Putamen (tissue), 1 donor: ENCODE measurements at regions not wholly inside any gene's neighbourhood (a gene's known extent, or its start where the extent isn't known, plus 50 kb on each side); places are given as distances from the start of the nearest gene placed in this dataset.
"Not testable (repeated sequence)": the region's sequence is repeated elsewhere in the genome, so short reads cannot be mapped to it uniquely, and the experiment has no call there.

Source experiments
- DNase-seq: peaks from one replicate; pipeline ENCODE4 v3.0.0-alpha.2; 2016; ENCODE audit warnings: low spot score

DNA sequence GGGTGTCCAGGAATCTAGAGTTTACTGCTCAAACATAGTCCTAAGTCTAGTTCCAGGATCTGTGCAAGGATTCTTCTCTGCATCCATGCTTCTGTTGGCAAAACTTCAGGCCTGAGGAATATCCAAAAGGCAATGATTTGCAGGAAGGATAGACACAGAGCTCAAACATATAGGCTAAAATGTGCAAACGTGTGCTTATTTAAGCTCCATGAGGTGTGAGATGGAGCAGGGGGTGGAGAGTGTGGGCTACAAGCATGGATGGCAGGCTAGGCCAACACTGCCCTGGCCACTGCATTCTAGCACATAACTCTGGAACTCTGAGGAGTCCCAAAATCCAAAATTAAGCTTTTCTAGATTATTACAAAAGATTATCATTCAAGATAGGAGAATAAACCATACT is 301.1 kb downstream of the PAX3 start:
- no peak for DNase-seq

DNA sequence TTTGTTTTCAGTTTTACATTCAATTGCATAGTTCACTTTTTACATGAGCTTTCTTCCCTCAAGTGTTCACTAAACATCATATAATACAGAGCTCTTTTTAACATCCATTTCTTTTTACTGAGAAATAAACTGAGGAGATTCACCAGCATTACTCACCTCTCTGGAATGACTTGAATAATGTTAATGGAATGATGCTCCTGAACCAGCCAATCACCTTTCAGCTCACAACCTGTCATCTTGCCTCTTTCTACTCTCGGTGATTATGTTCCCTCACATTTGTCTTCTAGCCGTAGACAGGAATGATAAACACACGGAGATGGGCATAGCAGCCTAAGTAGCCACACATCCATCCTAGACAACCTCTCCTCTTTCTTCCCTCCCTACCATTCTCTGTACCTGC is 301.7 kb downstream of the PAX3 start:
- no peak for DNase-seq

DNA sequence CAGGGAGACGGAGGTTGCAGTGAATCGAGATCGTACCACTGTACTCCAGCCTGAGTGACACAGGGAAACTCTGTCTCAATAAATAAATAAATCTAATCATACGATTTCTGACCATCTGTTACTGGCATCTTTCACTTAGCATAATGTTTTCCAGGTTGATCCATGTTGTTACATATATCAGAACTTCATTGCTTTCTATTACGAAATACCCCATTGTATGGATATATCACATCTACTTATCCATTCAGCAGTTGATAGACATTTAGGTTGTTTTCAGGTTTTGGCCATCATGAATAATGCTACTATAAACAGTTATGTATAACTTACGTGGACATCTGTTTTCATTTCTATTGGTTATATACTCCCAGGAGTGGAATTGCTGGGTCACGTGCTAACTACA is 303.9 kb downstream of the PAX3 start:
- DNase-seq: no peak

DNA sequence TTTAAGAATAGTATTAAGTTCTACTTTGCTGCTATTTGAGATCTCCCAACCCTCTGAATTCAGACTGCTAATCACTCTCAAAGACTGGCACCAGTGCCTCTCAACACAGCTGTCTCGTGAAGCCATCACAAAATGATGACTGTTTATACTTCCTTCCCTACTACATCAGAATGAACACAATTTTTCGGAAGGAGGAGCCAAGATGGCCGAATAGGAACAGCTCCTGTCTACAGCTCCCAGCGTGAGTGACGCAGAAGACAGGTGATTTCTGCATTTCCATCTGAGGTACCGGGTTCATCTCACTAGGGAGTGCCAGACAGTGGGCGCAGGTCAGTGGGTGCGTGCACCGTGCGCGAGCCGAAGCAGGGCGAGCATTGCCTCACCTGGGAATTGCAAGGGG is 314.4 kb downstream of the PAX3 start:
- DNase-seq: not testable (repeated sequence)

DNA sequence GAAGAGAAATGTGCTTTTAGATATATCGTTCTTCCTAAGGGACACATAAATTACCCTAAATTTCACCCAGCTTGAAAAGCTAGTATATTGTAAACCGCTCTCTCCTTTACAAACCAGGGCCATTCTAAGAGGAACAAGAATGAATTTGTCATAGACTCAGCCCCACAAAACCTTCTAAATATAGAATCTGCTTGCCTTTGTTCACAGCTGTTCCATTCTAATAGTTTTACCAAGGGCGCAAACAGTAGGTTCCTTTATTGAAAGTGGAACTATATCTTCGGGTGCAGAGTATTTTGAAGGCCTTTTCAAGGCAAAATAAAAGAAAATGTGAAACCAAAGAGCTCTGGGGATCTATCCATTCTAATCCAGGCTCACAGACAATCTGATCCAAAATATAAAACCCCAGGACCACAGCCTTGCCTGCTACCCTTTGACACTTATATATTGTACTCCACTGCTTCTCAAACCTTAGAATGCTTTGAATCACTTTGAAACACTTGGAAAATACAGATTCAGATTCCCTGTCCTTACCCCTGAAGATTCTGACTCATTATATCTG is 316.8 kb downstream of the PAX3 start:
- no peak for DNase-seq

DNA sequence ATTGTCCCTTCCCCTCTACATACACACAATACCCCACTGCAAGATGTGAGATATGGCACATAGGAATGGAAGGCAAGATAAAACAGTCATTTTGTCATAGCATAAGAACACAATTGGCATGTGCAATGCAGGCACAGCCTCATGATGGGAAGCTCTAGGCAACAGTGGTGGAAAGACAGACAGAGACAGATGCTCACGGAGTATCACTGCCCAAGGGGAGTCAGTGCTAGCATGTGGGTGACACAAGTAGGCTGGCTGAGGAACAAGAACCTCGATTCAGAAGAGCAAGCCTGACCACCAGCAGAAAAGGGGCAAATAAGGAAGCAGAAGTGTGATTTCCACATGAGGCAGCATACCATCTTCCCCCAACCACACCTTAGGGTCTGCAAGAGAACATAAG is 323.6 kb downstream of the PAX3 start:
- DNase-seq: no peak

DNA sequence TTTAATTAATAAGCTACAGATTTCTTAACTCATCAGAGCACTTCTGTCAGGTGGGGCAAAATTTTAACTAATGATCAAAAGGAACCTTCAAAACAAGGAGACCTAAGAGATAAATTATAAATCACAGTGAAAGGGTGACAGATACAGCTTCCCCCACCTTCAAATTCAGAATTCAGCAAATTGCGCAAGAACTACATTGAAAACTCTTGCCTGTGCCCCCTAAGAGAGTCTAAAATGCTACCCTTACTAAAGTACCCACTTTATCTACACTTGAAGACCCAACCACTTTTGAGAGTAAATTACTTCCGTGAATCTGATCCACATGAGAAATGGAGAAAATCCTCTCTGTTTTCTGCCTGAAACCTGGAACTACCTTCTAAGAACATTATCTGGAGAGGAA is 324.9 kb downstream of the PAX3 start:
- DNase-seq: no peak

DNA sequence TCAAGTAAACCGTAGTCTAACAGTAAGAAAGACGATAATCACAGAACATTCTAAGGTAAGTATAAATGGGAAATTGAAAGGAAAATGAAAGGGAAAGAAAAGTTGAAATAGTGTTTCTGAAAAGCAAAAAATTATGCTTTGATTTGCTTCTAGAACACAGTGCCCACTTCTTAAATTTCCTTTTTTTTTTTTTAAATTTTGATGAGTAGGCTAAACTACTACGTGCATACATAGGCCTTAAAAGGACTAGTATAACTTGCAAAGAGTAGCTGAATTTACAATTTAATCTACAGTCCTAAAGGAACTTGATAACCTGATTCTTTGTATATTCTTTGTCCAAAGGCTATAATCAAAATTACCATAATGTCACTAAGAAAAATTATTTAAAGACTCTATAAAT is 325.3 kb downstream of the PAX3 start:
- no peak for DNase-seq

DNA sequence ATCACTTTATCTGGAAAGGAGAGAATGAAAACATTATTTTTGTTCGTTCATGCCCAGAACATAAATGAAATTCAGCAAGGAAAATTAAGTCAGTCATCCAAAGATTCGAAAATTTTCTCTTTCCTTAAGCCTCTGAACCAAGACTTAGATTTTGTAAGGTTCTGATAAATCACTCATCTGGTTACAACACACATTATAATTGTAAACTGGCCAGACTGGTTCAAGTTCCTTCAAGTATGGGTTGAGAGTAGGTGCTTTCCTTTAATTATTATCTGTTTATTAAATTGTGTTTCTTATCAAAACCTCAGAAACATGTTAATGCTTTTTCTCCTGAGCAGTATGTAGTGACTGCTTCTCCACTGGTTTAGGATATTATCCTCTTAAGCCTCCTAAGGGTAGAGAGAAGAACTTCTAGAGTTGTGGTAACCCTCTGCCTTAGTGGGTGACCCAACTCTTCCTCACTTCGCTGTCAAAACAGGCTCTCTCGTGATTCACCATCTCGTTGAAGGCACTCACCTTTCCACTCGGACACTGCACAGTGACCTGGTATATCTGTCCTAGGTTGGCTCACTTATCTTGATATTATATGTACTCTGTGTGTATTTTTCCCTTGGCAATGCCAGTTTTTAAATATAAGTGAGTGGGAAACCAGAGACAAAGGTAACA is 325.9 kb downstream of the PAX3 start:
- DNase-seq: no peak

DNA sequence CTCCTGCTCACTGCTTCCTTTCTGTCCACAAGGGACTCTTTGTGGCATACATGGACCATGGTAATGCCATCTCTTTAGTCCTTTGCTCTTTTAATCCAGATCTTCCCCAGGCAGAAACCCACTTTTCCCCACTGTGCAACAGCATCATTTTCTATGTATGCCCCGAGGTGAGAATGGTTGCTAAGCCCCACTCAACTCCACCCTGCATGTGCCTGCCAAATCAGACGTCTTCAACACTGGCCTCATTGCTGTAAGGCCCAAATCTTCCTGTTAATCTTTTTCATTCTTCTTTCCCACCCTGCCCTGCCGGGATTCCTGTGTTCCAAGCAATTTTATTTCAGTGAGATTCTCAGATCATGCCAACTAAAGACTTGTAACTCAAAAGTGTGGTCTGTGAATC is 328.4 kb downstream of the PAX3 start:
- DNase-seq: no peak

DNA sequence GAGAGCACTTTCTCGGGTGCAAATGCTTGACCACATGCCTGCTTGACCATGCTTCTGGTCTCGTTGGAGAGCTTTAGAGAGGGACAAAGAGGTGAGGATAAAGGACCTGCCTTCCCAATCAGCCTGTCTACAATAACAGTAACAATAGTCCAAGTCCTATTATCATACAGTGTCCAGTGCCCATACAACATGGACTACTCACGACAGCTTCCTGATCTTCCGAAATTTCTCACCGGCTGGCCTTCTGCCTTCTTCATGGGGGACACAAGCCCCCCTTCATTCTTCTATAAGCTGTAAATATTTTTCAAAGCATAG is 329.0 kb downstream of the PAX3 start:
- no peak for DNase-seq

DNA sequence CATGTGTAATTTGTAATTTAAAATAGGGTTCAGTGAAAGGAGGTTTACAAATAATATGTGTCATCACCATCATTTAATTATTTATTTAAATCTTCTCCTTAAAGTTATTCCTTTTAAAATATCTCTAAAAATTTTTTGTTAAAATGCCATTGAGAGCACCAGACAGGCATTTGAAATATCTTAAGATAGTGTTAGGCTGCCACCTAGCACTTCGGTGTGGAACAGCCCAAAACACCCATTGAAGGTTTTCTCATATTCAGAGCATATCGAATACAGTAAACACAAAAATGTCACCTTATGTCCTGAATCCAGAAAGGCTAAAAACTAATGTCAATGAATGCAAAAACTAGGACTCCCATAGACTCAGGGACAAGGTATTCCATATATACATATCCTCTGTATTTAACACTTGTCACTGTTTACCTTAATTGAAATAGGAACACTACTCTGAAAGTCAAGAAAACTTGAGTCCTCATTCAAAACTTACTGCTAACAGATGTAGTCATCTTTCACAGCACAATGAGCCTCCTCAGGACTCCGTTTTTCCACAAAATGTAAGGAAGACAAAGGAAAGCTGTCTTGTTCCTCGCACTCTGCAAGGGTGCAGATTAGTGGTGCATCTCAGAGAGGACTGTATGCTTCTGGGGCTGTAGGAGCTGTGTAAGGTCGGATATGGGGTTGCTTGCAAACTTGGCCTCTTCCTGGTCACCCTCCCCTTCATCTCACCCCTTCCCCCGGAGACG is 329.5 kb downstream of the PAX3 start:
- peak; percentile 12 for DNase-seq

DNA sequence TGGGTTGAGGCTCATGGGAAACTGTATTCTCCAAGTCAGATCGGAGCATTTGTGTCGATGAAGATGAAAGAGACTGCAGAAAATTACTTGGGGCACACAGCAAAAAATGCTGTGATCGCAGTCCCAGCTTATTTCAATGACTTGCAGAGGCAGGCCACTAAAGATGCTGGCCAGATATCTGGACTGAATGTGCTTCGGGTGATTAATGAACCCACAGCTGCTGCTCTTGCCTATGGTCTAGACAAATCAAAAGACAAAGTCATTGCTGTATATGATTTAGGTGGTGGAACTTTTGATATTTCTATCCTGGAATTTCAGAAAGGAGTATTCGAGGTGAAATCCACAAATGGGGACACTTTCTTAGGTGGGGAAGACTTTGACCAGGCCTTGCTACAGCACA is 336.6 kb downstream of the PAX3 start:
- no peak for DNase-seq

DNA sequence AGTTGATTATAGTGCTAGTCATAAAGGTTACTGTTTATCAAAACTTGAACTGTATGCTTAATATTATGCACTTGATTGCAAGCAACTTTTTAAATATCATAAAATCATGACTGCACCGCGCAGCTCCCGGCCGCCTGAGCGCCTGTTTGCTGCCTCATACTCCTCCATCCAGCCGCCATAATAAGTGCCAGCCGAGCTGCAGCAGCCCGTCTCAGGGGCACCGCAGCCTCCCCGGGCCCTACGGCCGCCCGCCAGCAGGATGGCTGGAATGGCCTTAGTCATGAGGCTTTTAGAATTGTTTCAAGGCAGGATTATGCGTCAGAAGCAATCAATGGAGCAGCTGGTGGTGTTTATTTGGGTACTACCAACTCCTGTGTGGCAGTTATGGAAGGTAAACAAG is 337.2 kb downstream of the PAX3 start:
- no peak for DNase-seq

DNA sequence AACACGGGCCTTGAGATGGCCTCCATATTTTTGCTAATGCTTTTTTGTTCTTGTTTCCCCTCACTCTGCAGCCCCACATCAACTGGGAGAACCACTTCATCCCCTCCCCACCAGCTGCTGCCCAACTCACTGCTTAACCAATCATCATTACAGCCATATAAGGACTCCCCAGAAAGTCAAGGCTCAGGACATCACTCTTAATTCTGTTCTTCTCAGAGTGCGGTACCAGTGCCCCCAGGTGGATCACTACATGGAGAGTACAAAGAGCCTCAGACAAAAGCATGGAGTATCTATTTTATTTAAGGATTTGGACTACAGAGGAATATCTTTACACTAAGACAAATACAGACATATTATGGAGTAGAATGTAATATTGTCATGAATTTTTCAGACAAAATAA is 340.6 kb downstream of the PAX3 start:
- DNase-seq: no peak

DNA sequence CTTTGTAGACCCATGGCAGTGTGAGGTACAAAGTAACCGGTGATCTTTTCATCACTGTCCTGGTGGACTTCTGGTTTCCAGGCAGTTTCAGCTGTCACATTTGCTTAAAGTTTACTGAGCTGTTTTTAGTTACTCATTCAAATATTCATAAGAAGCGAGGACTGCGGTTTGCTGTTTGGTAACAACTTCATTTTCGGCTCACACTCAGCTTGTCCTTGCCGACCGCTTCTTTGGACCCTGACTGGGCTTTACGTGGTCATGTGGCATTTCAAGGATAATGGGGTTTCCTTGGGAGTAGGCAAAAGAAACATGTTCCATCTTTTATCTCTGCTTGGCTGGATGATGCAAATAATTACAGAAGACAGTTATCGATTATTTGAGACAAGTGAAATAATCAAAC is 350.7 kb downstream of the PAX3 start:
- DNase-seq: no peak

DNA sequence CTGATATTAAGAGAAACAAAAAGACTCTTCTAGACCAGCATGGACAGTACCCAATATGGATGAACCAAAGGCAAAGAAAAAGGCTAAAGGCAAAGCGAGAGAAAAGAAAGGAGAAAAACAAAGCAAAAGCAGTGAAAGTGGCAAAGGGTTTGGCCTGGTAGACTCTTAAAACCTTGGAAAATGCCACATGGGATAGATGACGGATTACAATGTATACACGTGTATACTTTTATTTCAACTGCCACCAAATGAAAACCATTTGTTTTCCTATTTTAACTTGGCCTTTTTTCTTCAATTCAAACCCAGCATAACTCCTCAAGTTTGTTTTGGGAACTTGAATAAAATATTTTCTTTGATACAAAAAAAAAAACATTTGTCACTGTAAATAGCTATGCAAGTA is 354.3 kb downstream of the PAX3 start:
- DNase-seq: not testable (repeated sequence)

DNA sequence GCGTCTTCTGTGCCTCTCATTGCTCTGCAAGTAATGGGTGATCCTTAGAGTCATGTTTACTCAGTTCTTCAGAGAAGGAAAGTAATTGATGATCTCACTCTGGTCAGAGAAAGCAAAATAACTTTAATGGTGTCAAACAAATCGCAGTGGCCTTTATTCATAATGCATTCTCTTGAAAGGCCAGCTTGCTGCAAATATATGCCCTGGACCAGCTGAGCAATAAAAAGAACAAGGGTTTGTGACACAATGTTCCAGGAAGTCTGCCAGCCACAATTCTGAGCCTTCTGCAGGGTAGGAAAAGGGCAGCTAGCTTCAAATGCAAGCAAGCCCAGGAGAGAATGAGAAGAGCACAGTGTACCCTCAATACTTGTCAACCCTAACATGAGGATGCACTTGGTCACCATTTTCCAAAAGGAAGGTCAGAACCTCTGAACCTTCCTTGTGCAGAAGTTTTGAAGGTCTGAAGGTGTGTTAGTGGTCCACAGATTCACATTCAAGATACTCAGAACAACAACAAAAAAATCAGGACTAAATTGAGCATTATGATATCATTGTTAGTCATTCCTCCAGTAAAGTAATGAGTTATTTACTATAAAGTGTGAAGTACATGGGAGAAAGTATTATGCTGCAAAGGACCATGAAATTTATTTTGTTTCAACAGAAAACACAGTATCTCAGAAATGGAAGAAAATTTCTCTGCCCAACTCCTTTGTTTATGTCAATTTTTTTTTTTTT is 355.6 kb downstream of the PAX3 start:
- no peak for DNase-seq

DNA sequence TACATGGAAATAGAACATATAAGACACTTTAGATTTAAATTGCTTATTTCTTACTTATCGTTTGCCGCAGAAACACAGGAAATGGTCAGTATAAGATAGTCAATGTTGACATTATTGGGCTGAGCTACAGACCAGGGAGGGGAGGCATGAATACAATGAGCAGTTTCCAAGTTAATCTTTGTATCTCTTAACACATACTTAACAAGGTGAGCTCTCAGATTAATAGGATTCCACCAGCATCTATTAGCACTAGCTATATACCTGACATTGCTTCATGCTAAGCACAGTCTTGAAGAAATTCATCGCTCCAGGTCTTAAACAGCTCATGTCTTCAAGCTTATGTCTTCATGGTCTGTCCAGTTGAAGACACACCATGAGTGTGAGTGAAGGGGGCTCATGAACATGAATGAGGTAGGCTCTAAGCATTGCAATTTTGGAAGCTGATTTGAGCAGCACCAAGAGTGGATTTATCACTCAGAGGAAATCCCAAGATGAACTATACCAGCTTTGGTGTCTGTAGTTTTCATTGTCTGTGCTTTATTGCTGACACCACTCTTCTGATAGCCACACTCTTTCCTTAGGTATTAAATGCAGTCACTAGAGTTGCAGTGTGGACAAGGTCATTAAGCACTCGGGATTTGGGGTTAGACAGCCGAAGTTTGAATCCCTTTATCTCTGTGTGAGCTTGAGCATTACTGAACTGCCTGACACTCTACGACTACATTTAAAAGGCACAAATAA is 359.3 kb upstream of the EPHA4 start:
- no peak for DNase-seq

DNA sequence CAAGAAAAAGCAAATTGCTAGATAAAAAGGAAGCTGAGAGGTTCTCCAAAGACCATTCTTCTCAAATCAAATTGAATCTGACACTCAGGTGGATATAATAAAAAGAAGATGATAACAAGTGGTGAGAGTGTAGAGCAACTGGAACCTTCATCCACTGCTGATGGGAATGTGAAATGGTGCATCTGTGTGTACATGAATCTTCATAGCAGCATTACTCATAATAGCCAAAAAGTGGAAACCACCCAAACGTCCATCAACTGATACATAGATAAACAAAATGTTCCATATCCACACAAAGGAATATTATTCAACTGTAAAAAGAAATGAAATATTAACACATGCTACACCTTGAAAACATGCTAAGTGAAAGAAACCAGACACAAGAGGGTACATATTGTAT is 357.2 kb upstream of the EPHA4 start:
- no peak for DNase-seq

DNA sequence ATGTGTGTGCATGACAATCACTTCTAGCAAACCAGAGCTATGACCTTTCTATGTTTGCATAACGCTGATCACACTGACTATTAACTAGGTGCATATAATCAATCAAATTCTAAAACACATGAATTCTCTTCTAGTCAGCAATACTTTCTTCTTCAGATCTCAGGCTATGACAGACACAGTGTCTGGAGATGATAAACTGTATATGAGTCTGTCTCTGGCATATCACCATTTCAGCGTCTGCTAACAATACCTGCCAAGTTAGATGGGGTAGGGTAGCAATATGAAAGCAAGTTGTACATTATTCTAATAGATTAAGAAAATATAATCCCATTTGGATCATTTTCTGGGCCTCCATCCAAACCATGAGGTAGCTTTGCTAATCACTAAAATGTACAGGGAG is 354.2 kb upstream of the EPHA4 start:
- DNase-seq: no peak

DNA sequence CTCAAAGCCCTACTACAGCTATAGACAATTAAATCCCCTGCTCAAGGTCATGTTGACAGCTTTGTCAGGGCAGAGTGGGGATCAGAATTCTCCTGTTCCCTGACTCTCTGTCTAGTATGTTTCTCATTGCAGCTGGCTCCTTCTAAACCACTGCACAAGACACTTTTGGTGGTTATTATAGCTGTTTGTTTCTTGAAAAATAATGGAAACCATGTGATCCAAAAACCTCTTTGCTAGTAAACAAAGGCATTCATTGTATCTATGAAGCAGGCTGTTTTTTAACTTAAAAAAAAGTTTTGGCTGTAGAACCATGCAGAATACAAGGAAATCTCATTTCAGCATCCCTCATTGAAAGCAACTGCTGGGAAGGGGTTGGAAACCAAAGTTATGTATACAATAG is 352.5 kb upstream of the EPHA4 start:
- no peak for DNase-seq

DNA sequence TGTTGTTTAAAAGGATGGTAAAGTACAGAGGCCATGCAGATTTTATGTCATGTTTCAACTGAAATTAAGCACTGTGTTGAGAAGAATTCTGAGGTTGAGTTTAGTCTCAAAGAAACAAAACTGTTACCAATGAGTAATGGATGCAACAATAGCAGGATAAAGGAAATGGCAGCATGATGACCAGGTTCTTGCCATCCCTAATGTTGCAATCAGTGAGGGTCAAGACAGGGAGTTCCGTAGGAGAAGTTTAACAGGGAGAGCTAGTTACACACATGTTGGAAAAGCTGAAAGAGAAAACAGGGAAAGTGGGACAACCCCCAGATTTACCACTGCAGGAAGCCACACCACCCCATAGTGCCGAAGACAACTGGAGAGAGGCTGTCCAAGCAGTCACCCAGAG is 343.8 kb upstream of the EPHA4 start:
- no peak for DNase-seq
